Coronary artery (tissue), 2 donors: ENCODE measurements at regions not wholly inside any gene's neighbourhood (a gene's known extent, or its start where the extent isn't known, plus 50 kb on each side); places are given as distances from the start of the nearest gene placed in this dataset.

Experiments used
- DNase-seq: peaks from one replicate; pipeline ENCODE4 v3.0.0-alpha.2; 2017; ENCODE audit warnings: low spot score
- H3K27ac ChIP-seq, 2 donors: fragments of 200-600 bp; sonication (generic); one replicate each; pipeline ENCODE4 v1.5.1; 2016 to 2019
- H3K4me3 ChIP-seq: fragments of 200-600 bp; sonication (generic); 2 replicates; pipeline ENCODE4 v1.5.1; 2016; ENCODE audit warnings: mild to moderate bottlenecking, moderate library complexity
- CTCF ChIP-seq: fragments of 200-600 bp; sonication (generic); IDR thresholded peaks from one replicate; pipeline ENCODE4 v1.5.1; 2019; ENCODE audit warnings: antibody characterized with exemption

DNA sequence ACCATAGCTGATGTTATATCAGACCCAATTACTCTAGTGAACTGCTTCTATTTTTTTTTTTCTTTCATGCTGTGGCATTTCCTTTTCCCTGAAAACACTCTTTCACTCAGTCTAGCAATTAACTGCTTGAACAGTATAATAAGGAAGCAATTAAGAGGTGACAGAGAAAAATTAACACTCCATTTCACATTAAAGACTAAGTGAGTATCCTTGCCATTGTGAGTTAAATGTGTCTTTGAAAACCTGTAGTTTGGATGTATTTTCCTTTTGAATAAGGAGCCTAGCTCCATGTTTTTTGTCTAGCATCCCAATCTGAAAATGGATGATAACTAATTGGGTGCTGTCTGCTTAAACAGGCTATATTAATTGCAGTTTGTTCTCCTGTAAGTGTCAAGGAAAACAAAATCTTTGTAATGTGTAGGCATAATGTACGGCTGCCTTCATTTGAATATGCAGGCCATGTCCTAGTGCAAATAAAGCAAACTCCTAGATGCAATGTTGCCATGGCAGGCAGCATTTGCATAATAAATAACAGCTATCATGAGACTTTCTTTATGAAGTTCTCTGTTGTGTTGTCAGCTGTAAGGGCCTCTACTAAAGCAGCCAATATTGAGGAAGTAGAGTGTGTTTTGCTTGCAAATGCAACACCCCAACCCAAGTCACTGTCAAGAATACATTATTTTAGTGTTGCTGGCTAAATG lies 416.7 kb downstream of the ZIC3 start:
- no peak for TF ChIP-seq CTCF
- DNase-seq: no peak
- H3K27ac ChIP-seq: no peak overlapping the region
- H3K4me3 ChIP-seq: no peak overlapping the region

DNA sequence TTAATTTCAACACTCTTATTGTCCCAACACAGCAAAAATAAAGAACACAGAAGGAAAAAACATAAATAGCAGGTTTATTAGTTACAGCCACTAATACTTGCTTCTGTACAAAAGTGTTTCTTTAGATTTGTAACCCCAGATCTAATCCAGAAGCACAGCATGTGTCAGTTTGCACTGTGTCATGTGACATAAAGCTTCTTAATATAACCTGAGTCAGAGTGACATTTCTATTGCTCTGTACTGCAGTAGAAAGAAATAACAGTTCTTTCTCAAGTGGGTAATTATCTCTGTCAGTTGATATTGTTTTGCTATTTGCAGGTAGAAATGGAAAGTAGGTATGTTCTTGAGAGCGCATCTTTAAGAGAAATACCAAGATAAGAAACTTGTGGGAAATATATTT lies 422.5 kb downstream of the ZIC3 start:
- Histone ChIP-seq H3K4me3 (no peak overlapping the region), H3K27ac (no peak overlapping the region)
- DNase-seq: no peak
- TF ChIP-seq CTCF: no peak

DNA sequence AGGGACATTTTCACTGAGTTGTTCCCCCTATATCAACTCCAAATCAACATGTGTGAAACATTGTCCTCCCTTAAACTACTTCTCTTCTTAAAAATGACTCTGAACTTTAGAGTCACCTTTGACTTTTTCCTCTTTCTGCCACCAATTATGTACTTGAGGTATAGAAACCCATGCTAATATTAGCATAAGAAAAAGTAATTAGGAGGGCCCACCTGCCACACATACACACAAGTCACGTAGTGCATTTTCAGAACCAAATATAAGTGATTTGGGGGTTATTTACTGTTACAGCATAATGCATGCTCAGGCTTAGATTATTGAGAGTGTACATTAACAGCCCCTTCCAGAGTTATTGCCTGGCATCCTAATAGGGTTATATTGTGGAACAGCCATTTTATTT lies 432.7 kb downstream of the ZIC3 start:
- H3K27ac ChIP-seq: no peak overlapping the region
- no peak for DNase-seq
- no peak for TF ChIP-seq CTCF
- H3K4me3 ChIP-seq: no peak overlapping the region

DNA sequence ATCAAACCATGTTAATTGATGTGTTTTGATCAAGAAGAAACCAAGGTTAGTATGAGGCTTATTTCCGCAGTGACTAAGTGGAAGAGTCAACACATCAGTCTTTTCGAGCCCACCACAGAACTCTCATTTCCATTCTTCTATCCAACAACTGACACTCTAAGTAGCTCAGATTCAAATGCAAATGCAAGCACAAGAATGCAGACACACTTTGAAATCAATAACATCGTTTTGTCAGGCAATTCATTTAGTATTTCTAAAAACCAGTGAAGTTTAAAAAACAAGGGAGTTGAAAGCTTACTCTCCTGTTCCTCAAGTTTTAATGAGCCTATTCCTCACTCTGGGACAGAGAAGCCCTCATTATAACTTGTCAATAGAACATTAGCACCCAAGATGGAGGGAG lies 433.1 kb downstream of the ZIC3 start:
- H3K4me3 ChIP-seq: no peak overlapping the region
- no peak for DNase-seq
- TF ChIP-seq CTCF: no peak
- no peak overlapping the region for H3K27ac ChIP-seq

- TF ChIP-seq CTCF: no peak
- Histone ChIP-seq H3K4me3 (no peak overlapping the region), H3K27ac (no peak overlapping the region)
- no peak for DNase-seq
Observed at GRCh38 chrX:137999552-137999951, 433.6 kb downstream of the ZIC3 start.

DNA sequence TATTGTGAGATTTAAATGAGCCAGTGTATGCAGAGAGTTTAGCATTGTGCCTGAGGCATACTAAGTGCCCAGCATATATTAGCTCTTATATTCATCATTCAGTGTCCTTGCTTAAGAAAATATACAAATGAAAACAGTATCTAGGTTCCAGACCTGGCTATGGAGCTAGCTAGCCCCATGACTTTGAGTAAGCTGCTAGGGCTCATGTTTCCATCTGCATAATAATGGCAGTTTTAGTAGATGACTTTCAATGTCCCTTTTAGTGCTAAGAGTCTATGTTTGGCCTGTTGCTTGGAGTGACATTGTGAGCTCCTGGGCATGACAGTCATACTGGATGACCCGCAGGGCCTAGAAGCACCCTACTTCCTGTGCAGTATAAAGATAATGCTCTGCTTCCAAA lies 435.3 kb downstream of the ZIC3 start:
- DNase-seq: no peak
- Histone ChIP-seq H3K27ac (no peak overlapping the region), H3K4me3 (no peak overlapping the region)
- no peak for TF ChIP-seq CTCF

- no peak for TF ChIP-seq CTCF
- H3K4me3 ChIP-seq: no peak overlapping the region
- H3K27ac ChIP-seq: no peak overlapping the region
- DNase-seq: no peak
Observed at GRCh38 chrX:138006180-138006579, 440.3 kb downstream of the ZIC3 start.
